Kidney glomerular epithelial cell (primary cell): ENCODE measurements at regions not wholly inside any gene's neighbourhood (a gene's known extent, or its start where the extent isn't known, plus 50 kb on each side); places are given as distances from the start of the nearest gene placed in this dataset.
"Not testable (repeated sequence)": the region's sequence is repeated elsewhere in the genome, so short reads cannot be mapped to it uniquely, and the experiment has no call there.

Source experiments
- DNase-seq: peaks from one replicate; lab custom pipeline; 2025; lab: John Stamatoyannopoulos, UW

DNA sequence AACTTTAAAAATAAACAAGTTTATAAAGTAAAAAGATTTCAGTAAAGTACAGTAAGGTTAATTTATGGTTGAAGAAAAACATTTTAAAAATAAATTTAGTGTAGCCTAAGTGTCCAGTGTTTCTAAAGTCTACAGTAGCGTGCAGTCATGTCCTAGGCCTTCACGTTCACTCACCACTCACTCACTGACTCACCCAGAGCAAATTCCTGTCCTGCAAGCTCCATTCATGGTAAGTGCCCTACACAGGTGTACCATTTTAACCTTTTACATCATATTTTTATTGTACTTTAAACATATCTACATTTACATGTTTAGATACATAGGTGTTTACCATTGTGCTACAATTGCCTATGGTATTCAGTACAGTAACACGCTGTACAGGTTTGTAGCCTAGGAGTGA lies 81.4 kb downstream of the PRL start:
- DNase-seq = not testable (repeated sequence)

DNA sequence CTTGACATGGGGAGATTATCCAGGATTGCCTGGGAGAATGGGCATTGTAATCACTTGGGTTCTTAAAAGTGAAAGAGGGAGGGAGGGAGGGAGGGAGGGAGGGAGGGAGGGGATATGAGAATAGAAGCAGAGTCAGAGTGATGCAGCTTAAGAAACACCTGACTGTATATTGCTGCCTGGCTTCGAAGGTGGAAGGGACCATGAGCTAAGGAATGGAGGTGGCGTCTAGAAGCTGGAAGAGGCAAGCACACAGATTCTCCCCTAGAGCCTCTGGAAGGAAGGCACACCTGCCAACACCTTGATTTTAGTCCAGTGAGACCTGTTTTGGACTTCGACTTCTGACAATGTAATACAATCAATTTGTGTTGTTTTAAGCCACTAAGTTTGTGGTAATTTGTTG lies 78.4 kb downstream of the PRL start:
- no peak for DNase-seq

DNA sequence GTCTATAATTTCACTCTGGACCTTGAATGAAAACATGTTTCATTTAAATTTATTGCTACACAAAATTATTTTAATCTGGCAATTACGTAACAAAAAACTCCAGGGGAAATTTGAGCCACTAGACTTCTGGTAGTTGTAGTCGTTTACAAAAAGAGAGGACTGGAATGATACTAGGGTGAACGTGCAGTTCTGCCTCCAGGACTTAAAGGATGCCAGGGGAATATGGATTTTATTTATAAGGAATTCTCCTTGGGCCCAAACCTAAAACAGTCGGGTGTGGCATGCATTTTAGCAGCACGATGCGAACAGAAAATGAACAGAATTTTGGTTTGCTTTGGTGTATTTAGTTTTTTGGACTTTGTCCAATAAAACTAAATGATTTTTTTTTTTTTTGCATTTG lies 76.9 kb downstream of the PRL start:
- DNase-seq = no peak

DNA sequence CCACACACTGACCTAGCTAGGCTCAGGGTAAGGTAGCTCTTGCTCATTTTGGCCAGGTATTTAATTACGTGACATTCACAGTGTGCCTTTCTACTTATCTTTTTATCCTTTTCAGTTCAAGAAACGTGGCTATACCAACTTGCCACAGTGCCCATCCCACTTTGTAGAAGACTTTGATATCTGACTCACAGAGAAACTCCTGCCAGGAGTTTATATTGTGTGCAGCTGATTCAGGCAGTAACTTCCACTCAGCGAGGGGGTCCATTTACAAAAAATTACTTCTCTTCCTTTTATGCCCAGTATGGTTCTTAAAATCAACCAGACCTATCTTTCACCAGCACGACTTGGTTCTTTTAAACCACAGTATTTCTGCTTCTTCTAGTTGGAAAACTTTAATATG lies 75.6 kb downstream of the PRL start:
- DNase-seq = no peak

DNA sequence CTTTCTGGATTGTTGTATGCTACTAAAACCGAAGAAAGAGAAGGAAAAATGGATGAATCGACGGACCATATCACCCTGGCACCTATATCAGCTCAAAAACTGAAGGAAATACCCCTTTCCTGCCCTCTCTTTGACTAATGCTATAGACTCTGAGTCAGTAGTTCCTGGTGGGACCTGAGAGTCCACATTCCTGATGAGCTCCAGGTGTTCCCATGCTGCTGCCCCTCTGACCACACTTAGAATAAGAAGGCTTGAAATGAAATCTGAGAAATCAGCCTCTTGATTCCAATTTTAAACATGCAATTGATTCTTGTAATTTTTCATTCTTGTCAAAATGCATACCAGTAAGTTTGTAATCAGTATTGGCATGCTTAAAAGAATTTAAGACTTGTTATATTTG lies 75.2 kb downstream of the PRL start:
- no peak for DNase-seq

DNA sequence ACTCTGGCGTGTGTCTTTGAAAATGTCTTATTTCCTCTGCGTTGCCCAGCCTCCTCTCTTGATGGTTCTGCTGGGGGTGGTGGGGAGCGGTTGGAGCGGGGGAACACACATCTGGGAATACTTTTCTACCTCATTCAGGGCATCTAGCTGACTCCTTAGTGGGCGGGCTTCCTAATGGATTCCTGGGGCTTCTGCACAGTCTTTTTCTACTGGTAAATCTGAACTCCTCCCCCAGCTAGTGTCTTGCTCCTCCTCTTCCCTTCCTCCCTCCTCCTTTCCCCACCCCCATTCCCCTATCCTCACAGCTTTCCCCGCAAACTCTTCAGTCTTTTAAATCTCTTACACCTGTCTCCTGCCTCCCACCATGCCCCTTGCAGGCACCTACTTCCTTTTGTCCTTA lies 74.4 kb downstream of the PRL start:
- no peak for DNase-seq

DNA sequence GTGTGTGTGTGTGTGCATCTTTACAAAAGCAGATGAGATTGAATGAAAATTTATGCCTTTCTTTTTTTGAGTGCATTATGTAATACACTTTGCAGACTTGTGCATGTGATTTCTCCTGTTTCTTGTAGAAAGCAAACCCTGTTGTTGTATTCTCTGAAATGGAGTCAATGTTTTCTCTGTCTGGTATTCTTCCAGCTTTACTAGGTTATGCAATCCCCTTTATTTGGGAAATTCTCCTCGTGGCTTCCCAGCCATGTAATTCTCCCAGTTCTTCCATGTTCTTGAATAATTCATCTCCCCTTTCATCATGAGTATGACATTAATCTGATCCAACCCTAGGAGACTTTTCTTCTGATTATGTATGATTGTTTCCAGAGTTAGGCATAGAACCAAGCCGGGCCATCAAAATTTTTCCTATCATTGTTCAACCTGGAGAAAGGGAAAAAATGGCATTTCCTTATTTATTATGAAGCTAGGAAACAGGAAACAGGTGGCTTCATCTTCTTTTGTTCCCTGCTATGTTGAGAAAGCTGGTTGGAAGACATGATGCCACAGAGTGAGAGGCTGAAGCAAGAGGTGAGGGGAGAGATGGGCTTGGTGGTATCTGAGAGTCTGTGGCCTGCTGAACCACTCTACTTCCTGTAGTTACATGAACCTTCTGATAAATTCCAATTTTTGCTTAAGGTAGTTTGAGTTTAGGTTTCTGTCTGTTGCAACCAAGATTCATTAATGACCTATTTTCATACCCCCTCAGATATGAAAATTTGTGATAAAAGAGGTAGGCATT lies 68.8 kb downstream of the PRL start:
- no peak for DNase-seq

DNA sequence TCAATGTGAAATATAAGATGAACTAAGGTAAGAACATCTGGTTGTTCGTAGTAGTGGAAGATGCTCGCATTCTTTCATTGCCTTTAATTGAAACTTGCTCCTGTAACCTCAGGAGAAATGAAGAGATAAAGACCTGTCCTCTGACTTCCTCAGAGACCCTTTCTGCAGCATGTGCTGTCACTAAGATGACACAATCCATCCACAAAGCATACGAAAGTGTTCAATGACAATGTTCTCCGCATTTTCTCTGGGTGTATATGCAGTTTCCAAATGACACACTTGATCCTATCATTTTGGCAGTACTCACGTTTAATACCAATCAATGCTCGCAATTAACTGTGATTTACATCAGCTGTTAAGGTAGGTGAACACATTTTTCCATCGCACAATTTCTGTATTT lies 65.8 kb downstream of the PRL start:
- no peak for DNase-seq

DNA sequence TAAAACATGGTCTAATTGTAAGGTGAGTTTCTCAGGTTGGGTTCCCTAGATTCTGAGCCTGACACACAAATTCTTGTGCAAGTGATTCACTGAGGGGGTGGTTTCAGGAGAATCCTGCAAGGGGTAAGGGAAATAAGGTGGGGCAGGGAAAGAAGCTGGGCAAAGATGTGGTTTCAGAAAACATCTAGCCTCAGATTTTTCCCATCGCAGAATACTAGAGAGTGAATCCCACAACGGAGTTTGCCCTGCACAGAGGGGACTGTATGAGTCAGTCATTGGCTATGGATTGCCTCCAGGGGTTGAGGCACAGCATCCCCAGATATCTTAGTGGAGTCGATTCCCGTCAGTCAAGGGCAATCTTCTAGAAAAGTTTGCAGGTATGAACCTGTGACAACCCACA lies 65.2 kb downstream of the PRL start:
- peak; percentile 82 for DNase-seq

DNA sequence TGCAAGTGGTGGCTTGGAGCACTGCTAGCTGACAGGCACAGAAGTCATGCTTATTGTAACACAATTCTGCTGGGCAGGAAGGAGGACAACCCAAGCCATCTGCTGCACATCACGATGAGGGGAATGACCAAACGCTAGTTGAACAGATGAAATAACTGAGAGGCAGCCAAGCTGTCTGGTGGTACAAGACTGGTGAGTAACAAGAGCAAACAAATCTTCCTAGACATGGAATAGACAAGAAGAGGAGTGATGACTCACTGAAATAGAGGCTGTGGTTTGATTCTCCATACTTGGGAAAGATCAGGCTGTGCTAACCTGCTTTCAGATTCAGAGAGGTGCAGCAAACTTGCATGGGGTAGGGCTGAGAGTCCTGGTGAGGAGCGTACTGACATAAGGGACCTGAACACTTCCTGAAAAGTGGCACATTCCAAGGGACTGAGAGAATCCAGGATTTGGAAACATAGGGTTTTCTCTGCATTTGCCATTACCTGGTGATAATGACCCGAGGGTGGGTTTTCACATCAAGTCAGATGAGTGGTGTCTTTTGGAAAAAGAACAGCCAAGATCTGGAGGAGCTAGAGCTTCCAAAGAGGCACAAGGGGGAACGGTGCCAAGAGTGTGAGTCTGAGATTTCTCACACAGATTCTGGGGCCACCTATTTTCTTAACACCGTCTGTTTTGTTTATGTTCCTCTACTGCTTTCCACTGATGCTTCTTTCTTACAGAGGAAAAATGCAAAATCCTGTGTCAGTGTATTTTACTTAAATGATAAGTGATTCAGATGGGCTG lies 60.0 kb downstream of the PRL start:
- DNase-seq = peak; percentile 95
